ENCODE measurements at regions not wholly inside any gene's neighbourhood (a gene's known extent, or its start where the extent isn't known, plus 50 kb on each side); places are given as distances from the start of the nearest gene placed in this dataset.

- H3K36me3 Mint-ChIP-seq, result no peaks in the 10 kb centered on the region
- peaks cover 8 to 13% of the 10 kb centered on the region in 2 donors for H3K9me3 Mint-ChIP-seq
- intact Hi-C loops (cut with micrococcal nuclease), result no loop called here
- H3K27ac Mint-ChIP-seq, result no peak overlapping the region
- Histone ChIP-seq H3K4me1 (ENCODE audit: control insufficient read depth, insufficient read depth, low read length) (no peaks in the 10 kb centered on the region), H3K27ac (ENCODE audit: low read length) (no peak overlapping the region), H3K9me3 (ENCODE audit: control insufficient read depth, insufficient read depth, low read length) (no peaks in the 10 kb centered on the region), H3K4me3 (ENCODE audit: low read length) (no peak overlapping the region), H3K27me3 (ENCODE audit: control insufficient read depth, insufficient read depth, low read length) (no peaks in the 10 kb centered on the region), H3K36me3 (ENCODE audit: control insufficient read depth, insufficient read depth, low read length) (no peaks in the 10 kb centered on the region)
- no peak for DNase-seq
- WGBS (ENCODE audit: insufficient coverage), result 98% methylated on average over 4 of the region's 4 CpGs
- no peak for TF ChIP-seq CTCF (IDR thresholded peaks at IDR 0.05)
- no peak overlapping the region for H3K4me3 Mint-ChIP-seq
- no peaks in the 10 kb centered on the region for H3K4me1 Mint-ChIP-seq
- no peaks in the 10 kb centered on the region for H3K27me3 Mint-ChIP-seq (ENCODE audit: low read depth in 2 of 2)
- ATAC-seq, result no peak
Measured at GRCh38 chr3:181823716-181824115, 112.0 kb downstream of the SOX2 start.

- Mint-ChIP-seq H3K4me3 (no peak overlapping the region), H3K36me3 (no peaks in the 10 kb centered on the region), H3K27me3 (ENCODE audit: low read depth in 2 of 2) (no peaks in the 10 kb centered on the region), H3K4me1 (no peaks in the 10 kb centered on the region), H3K27ac (no peak overlapping the region), H3K9me3 (peaks cover 9 to 12% of the 10 kb centered on the region in 2 donors)
- WGBS (ENCODE audit: insufficient coverage), result 81% methylated on average over 10 of the region's 10 CpGs
- no peak for TF ChIP-seq CTCF (IDR thresholded peaks at IDR 0.05)
- Histone ChIP-seq H3K4me1 (ENCODE audit: control insufficient read depth, insufficient read depth, low read length) (no peaks in the 10 kb centered on the region), H3K36me3 (ENCODE audit: control insufficient read depth, insufficient read depth, low read length) (no peaks in the 10 kb centered on the region), H3K9me3 (ENCODE audit: control insufficient read depth, insufficient read depth, low read length) (no peaks in the 10 kb centered on the region), H3K27me3 (ENCODE audit: control insufficient read depth, insufficient read depth, low read length) (no peaks in the 10 kb centered on the region), H3K27ac (ENCODE audit: low read length) (no peak overlapping the region), H3K4me3 (ENCODE audit: low read length) (no peak overlapping the region)
- intact Hi-C loops (cut with micrococcal nuclease), result no loop called here
- no peak for ATAC-seq
- no peak for DNase-seq
Measured at GRCh38 chr3:181824961-181825360, 113.2 kb downstream of the SOX2 start.

- Histone ChIP-seq H3K27me3 (ENCODE audit: control insufficient read depth, insufficient read depth, low read length) (no peaks in the 10 kb centered on the region), H3K4me1 (ENCODE audit: control insufficient read depth, insufficient read depth, low read length) (no peaks in the 10 kb centered on the region), H3K36me3 (ENCODE audit: control insufficient read depth, insufficient read depth, low read length) (no peaks in the 10 kb centered on the region), H3K9me3 (ENCODE audit: control insufficient read depth, insufficient read depth, low read length) (no peaks in the 10 kb centered on the region), H3K4me3 (ENCODE audit: low read length) (no peak overlapping the region), H3K27ac (ENCODE audit: low read length) (no peak overlapping the region)
- Mint-ChIP-seq H3K27ac (no peak overlapping the region), H3K4me3 (no peak overlapping the region), H3K36me3 (no peaks in the 10 kb centered on the region), H3K27me3 (ENCODE audit: low read depth in 2 of 2) (no peaks in the 10 kb centered on the region), H3K9me3 (peaks cover 2 to 4% of the 10 kb centered on the region in 2 donors), H3K4me1 (no peaks in the 10 kb centered on the region)
- TF ChIP-seq CTCF (IDR thresholded peaks at IDR 0.05), result no peak
- intact Hi-C loops (cut with micrococcal nuclease), result no loop called here
- ATAC-seq (no peak), DNase-seq (no peak)
- whole genome bisulfite sequencing (ENCODE audit: insufficient coverage), result 88% methylated on average over 16 of the region's 17 CpGs
Measured at GRCh38 chr3:181839039-181839915, 127.6 kb downstream of the SOX2 start.

GRCh38 chr3:181839916-181840297 is 128.2 kb downstream of the SOX2 start:
- no peak for TF ChIP-seq CTCF (IDR thresholded peaks at IDR 0.05)
- no peaks in the 10 kb centered on the region for H3K27me3 Mint-ChIP-seq (ENCODE audit: low read depth in 2 of 2)
- H3K4me1 ChIP-seq (ENCODE audit: control insufficient read depth, insufficient read depth, low read length), result no peaks in the 10 kb centered on the region
- WGBS (ENCODE audit: insufficient coverage), result 95% methylated on average over 2 of the region's 3 CpGs
- no peaks in the 10 kb centered on the region for H3K9me3 ChIP-seq (ENCODE audit: control insufficient read depth, insufficient read depth, low read length)
- no peaks in the 10 kb centered on the region for H3K27me3 ChIP-seq (ENCODE audit: control insufficient read depth, insufficient read depth, low read length)
- no peak overlapping the region for H3K4me3 Mint-ChIP-seq
- no peaks in the 10 kb centered on the region for H3K36me3 ChIP-seq (ENCODE audit: control insufficient read depth, insufficient read depth, low read length)
- H3K9me3 Mint-ChIP-seq, result peaks cover 2 to 4% of the 10 kb centered on the region in 2 donors
- intact Hi-C loops (cut with micrococcal nuclease), result no loop called here
- ATAC-seq (no peak), DNase-seq (no peak)
- no peaks in the 10 kb centered on the region for H3K36me3 Mint-ChIP-seq
- H3K4me3 ChIP-seq (ENCODE audit: low read length), result no peak overlapping the region
- H3K4me1 Mint-ChIP-seq, result no peaks in the 10 kb centered on the region
- H3K27ac ChIP-seq (ENCODE audit: low read length), result no peak overlapping the region
- H3K27ac Mint-ChIP-seq, result no peak overlapping the region
